OCI-LY1 (cell line): ENCODE measurements at regions not wholly inside any gene's neighbourhood (a gene's known extent, or its start where the extent isn't known, plus 50 kb on each side); places are given as distances from the start of the nearest gene placed in this dataset.

Experiments used
- H2AFZ ChIP-seq: fragments of 200-600 bp; sonication (generic), shearing (Covaris generic); 2 replicates; pipeline ENCODE4 v1.6.0; 2014; ENCODE audit warnings: antibody characterized with exemption, mild to moderate bottlenecking, low read length
- H3F3A ChIP-seq: fragments of 200-600 bp; sonication (generic), shearing (Covaris generic); 2 replicates; pipeline ENCODE4 v1.6.0; 2014; ENCODE audit warnings: mild to moderate bottlenecking, antibody characterized with exemption, low read length, moderate library complexity; ENCODE audit not compliant: insufficient read depth
- H3K27ac ChIP-seq: fragments of 200-600 bp; sonication (generic); 2 replicates; pipeline ENCODE4 v1.5.1; 2014; ENCODE audit warnings: low read length, mixed run types, mild to moderate bottlenecking, low read depth; ENCODE audit not compliant: poor library complexity, severe bottlenecking
- H3K27me3 ChIP-seq: fragments of 200-600 bp; sonication (generic); 2 replicates; pipeline ENCODE4 v1.6.0; 2014; ENCODE audit warnings: antibody characterized with exemption, mild to moderate bottlenecking, low read length, moderate library complexity; ENCODE audit not compliant: insufficient read depth
- H3K36me3 ChIP-seq: fragments of 200-600 bp; sonication (generic); 2 replicates; pipeline ENCODE4 v1.6.1; 2014; ENCODE audit warnings: mild to moderate bottlenecking, antibody characterized with exemption, low read length, moderate library complexity, mixed read lengths; ENCODE audit not compliant: insufficient read depth
- H3K4me1 ChIP-seq: fragments of 200-600 bp; sonication (generic); 2 replicates; pipeline ENCODE4 v1.5.1; 2014; ENCODE audit warnings: mild to moderate bottlenecking, low read length, moderate library complexity; ENCODE audit not compliant: insufficient read depth, severe bottlenecking
- H3K4me2 ChIP-seq: fragments of 200-600 bp; sonication (generic), shearing (Covaris generic); 2 replicates; pipeline ENCODE4 v1.6.1; 2014; ENCODE audit warnings: low read length
- H3K4me3 ChIP-seq: fragments of 200-600 bp; sonication (generic); 2 replicates; pipeline ENCODE4 v1.5.1; 2014; ENCODE audit warnings: low read length, low read depth, mild to moderate bottlenecking, mixed read lengths; ENCODE audit not compliant: poor library complexity, severe bottlenecking
- H3K79me2 ChIP-seq: fragments of 200-600 bp; shearing (Covaris generic); 2 replicates; pipeline ENCODE4 v1.6.1; 2016; ENCODE audit warnings: mixed run types, low read length, mixed read lengths; ENCODE audit not compliant: insufficient read depth
- H3K9ac ChIP-seq: fragments of 200-600 bp; sonication (generic), shearing (Covaris generic); 2 replicates; pipeline ENCODE4 v1.6.1; 2014; ENCODE audit warnings: mild to moderate bottlenecking, low read length, mixed read lengths
- H3K9me2 ChIP-seq: fragments of 200-600 bp; sonication (generic), shearing (Covaris generic); 2 replicates; pipeline ENCODE4 v1.6.1; 2014; ENCODE audit warnings: low read depth, mild to moderate bottlenecking, low read length, mixed read lengths
- H3K9me3 ChIP-seq: fragments of 200-600 bp; shearing (Covaris generic); 2 replicates; pipeline ENCODE4 v1.6.1; 2014; ENCODE audit warnings: low read length, mixed read lengths
- H4K20me1 ChIP-seq: fragments of 200-600 bp; sonication (generic), shearing (Covaris generic); 2 replicates; pipeline ENCODE4 v1.6.0; 2016; ENCODE audit warnings: mild to moderate bottlenecking, low read length; ENCODE audit not compliant: insufficient read depth
- EZH2 ChIP-seq: fragments of 200-600 bp; sonication (generic), shearing (Covaris generic); IDR thresholded peaks from 2 replicates; pipeline ENCODE4 v1.8.0; 2017; ENCODE audit warnings: borderline replicate concordance, mixed run types, mild to moderate bottlenecking, antibody characterized with exemption, low read length, moderate library complexity, mixed read lengths
- TF ChIP-seq, protein P1 (sequence below): fragments of 200-600 bp; sonication (generic), shearing (Covaris generic); IDR thresholded peaks from 2 replicates; pipeline ENCODE4 v1.5.1; 2017; ENCODE audit warnings: mild to moderate bottlenecking, antibody characterized with exemption, low read length, moderate library complexity, mixed read lengths

DNA sequence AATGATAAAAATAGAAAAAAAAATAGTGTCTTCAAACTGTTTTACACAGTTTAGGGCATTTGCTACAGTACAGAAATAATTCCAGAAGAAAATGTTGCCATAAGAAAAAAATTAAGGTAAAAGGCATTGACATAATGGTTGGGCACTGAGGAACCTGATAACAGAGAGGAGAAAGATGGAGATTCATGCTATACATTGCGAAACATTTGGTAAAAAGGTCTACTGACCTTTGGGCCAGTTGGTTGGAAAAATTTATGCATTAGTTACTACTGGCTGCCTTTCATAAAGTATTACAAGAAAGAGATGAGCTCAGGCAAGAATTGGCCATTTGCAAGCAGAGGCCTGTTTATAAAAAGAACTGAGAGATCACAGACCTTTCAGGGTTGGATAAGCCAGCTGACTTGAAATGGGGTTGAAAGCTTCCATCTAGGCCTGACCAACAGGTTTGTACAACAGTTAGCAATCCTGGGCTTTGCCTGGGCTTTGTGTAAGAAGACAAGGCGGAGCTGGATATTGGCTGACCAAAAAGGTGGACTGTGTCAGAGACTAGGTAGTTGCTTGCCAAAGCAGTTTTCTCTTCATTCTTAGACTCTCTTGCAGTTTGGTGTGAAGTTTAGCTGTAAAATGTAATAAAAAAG, 166.6 kb upstream of the MCTP2 start:
- no peak overlapping the region for H3K9ac ChIP-seq
- H3K4me1 ChIP-seq, result no peaks in the 10 kb centered on the region
- H3K79me2 ChIP-seq, result no peaks in the 10 kb centered on the region
- no peak overlapping the region for H3K4me2 ChIP-seq
- no peak for TF ChIP-seq EZH2
- TF ChIP-seq, protein P1, sequence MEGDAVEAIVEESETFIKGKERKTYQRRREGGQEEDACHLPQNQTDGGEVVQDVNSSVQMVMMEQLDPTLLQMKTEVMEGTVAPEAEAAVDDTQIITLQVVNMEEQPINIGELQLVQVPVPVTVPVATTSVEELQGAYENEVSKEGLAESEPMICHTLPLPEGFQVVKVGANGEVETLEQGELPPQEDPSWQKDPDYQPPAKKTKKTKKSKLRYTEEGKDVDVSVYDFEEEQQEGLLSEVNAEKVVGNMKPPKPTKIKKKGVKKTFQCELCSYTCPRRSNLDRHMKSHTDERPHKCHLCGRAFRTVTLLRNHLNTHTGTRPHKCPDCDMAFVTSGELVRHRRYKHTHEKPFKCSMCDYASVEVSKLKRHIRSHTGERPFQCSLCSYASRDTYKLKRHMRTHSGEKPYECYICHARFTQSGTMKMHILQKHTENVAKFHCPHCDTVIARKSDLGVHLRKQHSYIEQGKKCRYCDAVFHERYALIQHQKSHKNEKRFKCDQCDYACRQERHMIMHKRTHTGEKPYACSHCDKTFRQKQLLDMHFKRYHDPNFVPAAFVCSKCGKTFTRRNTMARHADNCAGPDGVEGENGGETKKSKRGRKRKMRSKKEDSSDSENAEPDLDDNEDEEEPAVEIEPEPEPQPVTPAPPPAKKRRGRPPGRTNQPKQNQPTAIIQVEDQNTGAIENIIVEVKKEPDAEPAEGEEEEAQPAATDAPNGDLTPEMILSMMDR, result no peak
- H3K36me3 ChIP-seq, result no peaks in the 10 kb centered on the region
- no peaks in the 10 kb centered on the region for H3K9me2 ChIP-seq
- no peaks in the 10 kb centered on the region; the same call in 1 of the 2 replicates for H3K9me3 ChIP-seq
- H3F3A ChIP-seq, result no peaks in the 10 kb centered on the region
- H3K27ac ChIP-seq, result no peak overlapping the region
- H2AFZ ChIP-seq, result no peak overlapping the region
- no peaks in the 10 kb centered on the region; the same call in 1 of the 2 replicates for H3K27me3 ChIP-seq
- H4K20me1 ChIP-seq, result no peaks in the 10 kb centered on the region
- H3K4me3 ChIP-seq, result no peak overlapping the region

DNA sequence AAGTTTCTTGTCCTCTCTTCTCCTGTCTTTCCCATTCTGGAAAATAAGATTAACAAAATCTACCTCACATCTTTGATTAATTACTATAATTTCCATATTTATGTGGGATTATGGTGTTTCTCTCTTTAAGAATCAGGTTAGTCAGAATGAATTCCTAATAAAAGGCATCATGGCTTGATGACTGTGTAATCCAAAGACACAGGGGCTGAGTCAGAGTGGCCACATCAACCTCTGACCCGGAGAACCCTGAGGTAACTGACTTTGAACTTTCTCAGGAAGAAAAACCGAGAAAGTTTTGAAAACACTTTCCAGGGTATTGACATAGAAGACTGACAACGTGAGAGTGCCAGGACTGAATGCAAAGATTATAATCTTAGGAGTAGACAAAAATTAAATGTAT, 170.3 kb upstream of the MCTP2 start:
- no peak overlapping the region for H3K27ac ChIP-seq
- no peak overlapping the region for H3K4me3 ChIP-seq
- TF ChIP-seq, protein P1, result no peak
- no peak for TF ChIP-seq EZH2
- no peak overlapping the region for H2AFZ ChIP-seq
- no peaks in the 10 kb centered on the region for H3F3A ChIP-seq
- H3K9me3 ChIP-seq, result no peaks in the 10 kb centered on the region
- no peaks in the 10 kb centered on the region for H3K9me2 ChIP-seq
- H3K79me2 ChIP-seq, result no peaks in the 10 kb centered on the region
- H3K36me3 ChIP-seq, result no peaks in the 10 kb centered on the region
- H3K9ac ChIP-seq, result no peak overlapping the region
- H3K27me3 ChIP-seq, result no peaks in the 10 kb centered on the region
- no peaks in the 10 kb centered on the region for H4K20me1 ChIP-seq
- no peak overlapping the region for H3K4me2 ChIP-seq
- H3K4me1 ChIP-seq, result no peaks in the 10 kb centered on the region

- no peak overlapping the region for H3K4me2 ChIP-seq
- no peaks in the 10 kb centered on the region for H3K9me2 ChIP-seq
Measured at GRCh38 chr15:94059013-94059587, 172.3 kb upstream of the MCTP2 start.

More at GRCh38 chr15:94059013-94059587, 172.3 kb upstream of the MCTP2 start:
- H4K20me1 ChIP-seq, result no peaks in the 10 kb centered on the region
- H3F3A ChIP-seq, result no peaks in the 10 kb centered on the region
- H3K4me3 ChIP-seq, result no peak overlapping the region
- TF ChIP-seq, protein P1, result no peak
- no peak for TF ChIP-seq EZH2
- no peak overlapping the region for H2AFZ ChIP-seq
- no peaks in the 10 kb centered on the region for H3K79me2 ChIP-seq
- H3K9me3 ChIP-seq, result no peaks in the 10 kb centered on the region
- H3K4me1 ChIP-seq, result no peaks in the 10 kb centered on the region
- H3K27ac ChIP-seq, result no peak overlapping the region
- no peak overlapping the region for H3K9ac ChIP-seq
- no peaks in the 10 kb centered on the region for H3K36me3 ChIP-seq
- H3K27me3 ChIP-seq, result no peaks in the 10 kb centered on the region
